Keratinocyte (primary cell): ENCODE measurements at regions not wholly inside any gene's neighbourhood (a gene's known extent, or its start where the extent isn't known, plus 50 kb on each side); places are given as distances from the start of the nearest gene placed in this dataset.

ENCODE experiments used
- DNase-seq: peaks from one replicate; pipeline ENCODE4 v3.0.0-alpha.2; 2011; ENCODE audit warnings: low read depth, missing footprints, low spot score
- FAIRE-seq: peaks from 2 replicates; lab custom pipeline; 2011; peaks lifted over from hg19 to GRCh38; lab: Jason Lieb, UNC
- H2AFZ ChIP-seq: 2 replicates; pipeline ENCODE4 v1.6.0; 2012; ENCODE audit warnings: low read length, control low read depth, inconsistent platforms; ENCODE audit not compliant: control insufficient read depth
- H3K27ac ChIP-seq: 2 replicates; pipeline ENCODE4 v1.5.1; 2011; ENCODE audit warnings: low read length; ENCODE audit not compliant: control insufficient read depth, insufficient read depth
- H3K27me3 ChIP-seq: 3 replicates; pipeline ENCODE4 v1.6.0; 2011; ENCODE audit warnings: low read length; ENCODE audit not compliant: control insufficient read depth, insufficient read depth; ENCODE audit errors: extremely low read depth
- H3K36me3 ChIP-seq, 2 experiments: 2 replicates in 1 of 2; 3 replicates in 1 of 2; pipeline ENCODE4 v1.5.1; 2011; ENCODE audit warnings: low read length in 2 of 2, mild to moderate bottlenecking in 1 of 2; ENCODE audit not compliant: control insufficient read depth in 2 of 2, insufficient read depth in 2 of 2; ENCODE audit errors: extremely low read depth in 1 of 2
- H3K4me1 ChIP-seq: 3 replicates; pipeline ENCODE4 v1.5.1; 2011; ENCODE audit warnings: low read length; ENCODE audit not compliant: control insufficient read depth, insufficient read depth; ENCODE audit errors: extremely low read depth
- H3K4me2 ChIP-seq: 3 replicates; pipeline ENCODE4 v1.6.0; 2011; ENCODE audit warnings: low read depth, low read length; ENCODE audit not compliant: control insufficient read depth, insufficient read depth; ENCODE audit errors: extremely low read depth
- H3K4me3 ChIP-seq, 3 experiments: fragments of 200-600 bp in 1 of 3; sonication (generic) in 1 of 3; 2 replicates in 2 of 3; 3 replicates in 1 of 3; pipeline ENCODE4 v1.5.1; 2011 to 2016; ENCODE audit warnings: low read length in 3 of 3, mild to moderate bottlenecking in 3 of 3, control low read depth in 2 of 3, inconsistent platforms in 1 of 3, low read depth in 1 of 3, mixed read lengths in 1 of 3, mixed run types in 1 of 3, moderate library complexity in 1 of 3; ENCODE audit not compliant: control insufficient read depth in 2 of 3, insufficient read depth in 2 of 3; ENCODE audit errors: extremely low read depth in 1 of 3
- H3K79me2 ChIP-seq: 2 replicates; pipeline ENCODE4 v1.6.0; 2012; ENCODE audit warnings: low read length; ENCODE audit not compliant: control insufficient read depth, insufficient read depth
- H3K9ac ChIP-seq: 3 replicates; pipeline ENCODE4 v1.6.0; 2011; ENCODE audit warnings: low read length; ENCODE audit not compliant: control insufficient read depth, insufficient read depth; ENCODE audit errors: extremely low read depth
- H3K9me1 ChIP-seq: 3 replicates; pipeline ENCODE4 v1.6.0; 2011; ENCODE audit warnings: low read length; ENCODE audit not compliant: control insufficient read depth, insufficient read depth; ENCODE audit errors: extremely low read depth
- H3K9me3 ChIP-seq: 2 replicates; pipeline ENCODE4 v1.5.1; 2012; ENCODE audit warnings: low read depth, low read length; ENCODE audit not compliant: control insufficient read depth
- H4K20me1 ChIP-seq: 3 replicates; pipeline ENCODE4 v1.6.0; 2011; ENCODE audit warnings: low read length; ENCODE audit not compliant: control insufficient read depth, insufficient read depth; ENCODE audit errors: extremely low read depth
- EZH2 ChIP-seq: IDR thresholded peaks from one replicate; pipeline ENCODE4 v1.6.1; 2012; ENCODE audit warnings: inconsistent platforms, mild to moderate bottlenecking, low read length, moderate library complexity
- dilution Hi-C: fragments of 300-500 bp; cut with MboI; formaldehyde crosslinking; loops from one replicate; pipeline ENCODE4 v1.7.0; 2020; ENCODE audit warnings: low sequenced_read_pairs; ENCODE audit not compliant: extremely low pct_ligation_motif_present
- TF ChIP-seq, protein P1 (sequence below), 3 experiments: IDR thresholded peaks in 1 of 3; conservative IDR thresholded peaks in 1 of 3; optimal IDR thresholded peaks in 1 of 3; 2 replicates in 2 of 3; 3 replicates in 1 of 3; pipeline versions ENCODE3 to v1.5.1; 2011; ENCODE audit warnings: low read length in 3 of 3, mild to moderate bottlenecking in 3 of 3, moderate library complexity in 2 of 3, control low read depth in 1 of 3, inconsistent platforms in 1 of 3; ENCODE audit not compliant: insufficient read depth in 2 of 3; ENCODE audit errors: extremely low read depth in 1 of 3

DNA sequence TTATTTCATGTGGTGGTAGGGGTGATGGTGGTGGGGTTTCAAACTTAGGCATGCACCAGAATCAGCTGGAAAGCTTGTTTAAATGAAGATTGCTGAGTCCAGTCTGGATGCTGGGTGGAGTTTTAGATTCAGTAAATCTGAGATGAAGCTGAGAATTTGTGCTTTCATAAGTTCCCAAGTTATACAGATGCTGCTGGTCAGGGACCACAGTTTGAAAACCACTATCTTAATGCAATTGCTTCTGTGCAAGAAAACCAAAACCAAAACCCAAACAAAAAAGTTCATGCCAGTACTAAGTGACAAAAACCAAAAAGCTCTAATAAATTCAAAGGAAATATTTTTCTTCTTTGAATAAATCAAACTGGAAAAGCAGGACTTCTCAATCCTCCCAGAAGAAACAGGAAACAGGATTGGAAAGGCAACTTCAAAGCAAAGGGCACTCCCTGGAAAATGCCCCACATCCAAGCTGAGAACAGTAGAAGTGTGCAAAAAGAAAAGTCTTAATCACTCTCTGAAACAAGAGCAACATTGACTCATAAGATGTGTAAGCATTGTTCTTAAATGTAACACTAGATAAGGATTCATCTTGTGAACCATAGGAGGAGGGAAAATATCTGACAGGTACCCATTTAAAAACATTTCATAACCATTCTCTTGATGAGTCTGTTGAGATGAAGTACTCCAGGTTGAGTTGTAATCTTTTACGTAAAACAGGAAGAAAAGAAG lies 481.5 kb upstream of the HSF2 start:
- no peak overlapping the region for H3K9ac ChIP-seq
- FAIRE-seq = peak; percentile 26
- no peak overlapping the region for H3K4me3 ChIP-seq
- H3K9me3 ChIP-seq = no peaks in the 10 kb centered on the region
- peak; percentile 9 for DNase-seq
- no peak overlapping the region for H3K27ac ChIP-seq
- H3K4me2 ChIP-seq = no peak overlapping the region
- H3K4me1 ChIP-seq = peaks cover 9% of the 10 kb centered on the region
- H3K79me2 ChIP-seq = no peaks in the 10 kb centered on the region
- no peak overlapping the region for H2AFZ ChIP-seq
- no peaks in the 10 kb centered on the region for H3K9me1 ChIP-seq
- no peaks in the 10 kb centered on the region for H4K20me1 ChIP-seq
- H3K27me3 ChIP-seq = no peaks in the 10 kb centered on the region
- dilution Hi-C loops = no loop called here
- TF ChIP-seq, protein P1, sequence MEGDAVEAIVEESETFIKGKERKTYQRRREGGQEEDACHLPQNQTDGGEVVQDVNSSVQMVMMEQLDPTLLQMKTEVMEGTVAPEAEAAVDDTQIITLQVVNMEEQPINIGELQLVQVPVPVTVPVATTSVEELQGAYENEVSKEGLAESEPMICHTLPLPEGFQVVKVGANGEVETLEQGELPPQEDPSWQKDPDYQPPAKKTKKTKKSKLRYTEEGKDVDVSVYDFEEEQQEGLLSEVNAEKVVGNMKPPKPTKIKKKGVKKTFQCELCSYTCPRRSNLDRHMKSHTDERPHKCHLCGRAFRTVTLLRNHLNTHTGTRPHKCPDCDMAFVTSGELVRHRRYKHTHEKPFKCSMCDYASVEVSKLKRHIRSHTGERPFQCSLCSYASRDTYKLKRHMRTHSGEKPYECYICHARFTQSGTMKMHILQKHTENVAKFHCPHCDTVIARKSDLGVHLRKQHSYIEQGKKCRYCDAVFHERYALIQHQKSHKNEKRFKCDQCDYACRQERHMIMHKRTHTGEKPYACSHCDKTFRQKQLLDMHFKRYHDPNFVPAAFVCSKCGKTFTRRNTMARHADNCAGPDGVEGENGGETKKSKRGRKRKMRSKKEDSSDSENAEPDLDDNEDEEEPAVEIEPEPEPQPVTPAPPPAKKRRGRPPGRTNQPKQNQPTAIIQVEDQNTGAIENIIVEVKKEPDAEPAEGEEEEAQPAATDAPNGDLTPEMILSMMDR (optimal IDR thresholded peaks at IDR 0.05 in 1 of 3, IDR thresholded peaks at IDR 0.05 in 1 of 3, conservative IDR thresholded peaks at IDR 0.05 in 1 of 3; ENCODE audit: extremely low read depth in 1 of 3, insufficient read depth in 2 of 3, low read length in 3 of 3) = no peak
- TF ChIP-seq EZH2 = no peak
- H3K36me3 ChIP-seq = no peaks in the 10 kb centered on the region

DNA sequence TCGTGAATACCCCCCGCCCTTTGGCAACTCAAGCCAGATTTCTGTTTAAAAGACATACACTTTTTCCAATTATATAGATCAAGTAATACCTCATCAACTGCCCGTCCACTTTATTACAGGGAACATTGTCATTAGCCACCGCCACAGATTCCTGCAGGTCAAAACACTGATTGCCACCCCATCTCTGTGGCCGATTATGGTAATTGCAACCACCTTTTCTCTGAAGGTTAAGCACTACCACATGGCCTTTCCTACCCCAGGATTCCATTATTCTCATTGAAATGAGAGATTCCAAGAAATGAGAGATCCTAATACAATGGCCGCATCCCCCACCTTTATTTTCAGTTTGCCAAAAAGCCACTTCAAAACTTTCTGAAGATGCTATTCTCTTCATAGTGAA lies 478.8 kb upstream of the HSF2 start:
- H2AFZ ChIP-seq = no peak overlapping the region
- H3K79me2 ChIP-seq = no peaks in the 10 kb centered on the region
- H3K4me3 ChIP-seq = no peak overlapping the region
- dilution Hi-C loops = no loop called here
- DNase-seq (no peak), FAIRE-seq (no peak)
- no peak for TF ChIP-seq EZH2
- TF ChIP-seq, protein P1 (optimal IDR thresholded peaks at IDR 0.05 in 1 of 3, IDR thresholded peaks at IDR 0.05 in 1 of 3, conservative IDR thresholded peaks at IDR 0.05 in 1 of 3; ENCODE audit: extremely low read depth in 1 of 3, insufficient read depth in 2 of 3, low read length in 3 of 3) = no peak
- H3K4me1 ChIP-seq = peaks cover 9% of the 10 kb centered on the region
- no peaks in the 10 kb centered on the region for H3K36me3 ChIP-seq
- no peak overlapping the region for H3K9ac ChIP-seq
- no peak overlapping the region for H3K4me2 ChIP-seq
- no peaks in the 10 kb centered on the region for H3K9me3 ChIP-seq
- no peaks in the 10 kb centered on the region for H4K20me1 ChIP-seq
- no peak overlapping the region for H3K27ac ChIP-seq
- no peaks in the 10 kb centered on the region for H3K9me1 ChIP-seq
- no peaks in the 10 kb centered on the region for H3K27me3 ChIP-seq
